ENCODE measurements at regions not wholly inside any gene's neighbourhood (a gene's known extent, or its start where the extent isn't known, plus 50 kb on each side); places are given as distances from the start of the nearest gene placed in this dataset.

- H3K4me2 ChIP-seq (ENCODE audit: control insufficient read depth, extremely low read depth, insufficient read depth, low read depth, low read length): no peak overlapping the region
- H3K9me3 ChIP-seq (ENCODE audit: control insufficient read depth, low read depth, low read length): no peaks in the 10 kb centered on the region
- H3K36me3 ChIP-seq (ENCODE audit: control insufficient read depth in 2 of 2, extremely low read depth in 1 of 2, insufficient read depth in 2 of 2, low read length in 2 of 2): no peaks in the 10 kb centered on the region
- H3K9ac ChIP-seq (ENCODE audit: control insufficient read depth, extremely low read depth, insufficient read depth, low read length): no peak overlapping the region
- no peaks in the 10 kb centered on the region for H3K4me1 ChIP-seq (ENCODE audit: control insufficient read depth, extremely low read depth, insufficient read depth, low read length)
- H3K27me3 ChIP-seq (ENCODE audit: control insufficient read depth, extremely low read depth, insufficient read depth, low read length): no peaks in the 10 kb centered on the region
- H3K9me1 ChIP-seq (ENCODE audit: control insufficient read depth, extremely low read depth, insufficient read depth, low read length): no peaks in the 10 kb centered on the region
- dilution Hi-C loops (cut with MboI; ENCODE audit: extremely low pct_ligation_motif_present, low sequenced_read_pairs): no loop called here
- H3K79me2 ChIP-seq (ENCODE audit: control insufficient read depth, insufficient read depth, low read length): no peaks in the 10 kb centered on the region
- no peak overlapping the region for H3K27ac ChIP-seq (ENCODE audit: control insufficient read depth, insufficient read depth, low read length)
- no peaks in the 10 kb centered on the region for H4K20me1 ChIP-seq (ENCODE audit: control insufficient read depth, extremely low read depth, insufficient read depth, low read length)
- FAIRE-seq: no peak
- no peak for DNase-seq (ENCODE audit: low read depth, low spot score)
- TF ChIP-seq EZH2 (IDR thresholded peaks at IDR 0.05; ENCODE audit: low read length) (no peak), CTCF (optimal IDR thresholded peaks at IDR 0.05 in 1 of 3, IDR thresholded peaks at IDR 0.05 in 1 of 3, conservative IDR thresholded peaks at IDR 0.05 in 1 of 3; ENCODE audit: extremely low read depth in 1 of 3, insufficient read depth in 2 of 3, low read length in 3 of 3) (no peak)
- no peak overlapping the region for H3K4me3 ChIP-seq (ENCODE audit: control insufficient read depth in 2 of 3, extremely low read depth in 1 of 3, insufficient read depth in 2 of 3, low read depth in 1 of 3, low read length in 3 of 3)
- H2AFZ ChIP-seq (ENCODE audit: control insufficient read depth, low read length): no peak overlapping the region
These were observed 900.9 kb downstream of the QKI start for GRCh38 chr6:164315376-164315775.

GRCh38 chr6:164308339-164308738, 893.8 kb downstream of the QKI start:
- Histone ChIP-seq H3K4me1 (ENCODE audit: control insufficient read depth, extremely low read depth, insufficient read depth, low read length) (no peaks in the 10 kb centered on the region), H3K4me3 (ENCODE audit: control insufficient read depth in 2 of 3, extremely low read depth in 1 of 3, insufficient read depth in 2 of 3, low read depth in 1 of 3, low read length in 3 of 3) (no peak overlapping the region), H3K79me2 (ENCODE audit: control insufficient read depth, insufficient read depth, low read length) (no peaks in the 10 kb centered on the region), H3K9me3 (ENCODE audit: control insufficient read depth, low read depth, low read length) (no peaks in the 10 kb centered on the region), H3K9me1 (ENCODE audit: control insufficient read depth, extremely low read depth, insufficient read depth, low read length) (no peaks in the 10 kb centered on the region), H3K9ac (ENCODE audit: control insufficient read depth, extremely low read depth, insufficient read depth, low read length) (no peak overlapping the region), H3K27me3 (ENCODE audit: control insufficient read depth, extremely low read depth, insufficient read depth, low read length) (no peaks in the 10 kb centered on the region), H3K36me3 (ENCODE audit: control insufficient read depth in 2 of 2, extremely low read depth in 1 of 2, insufficient read depth in 2 of 2, low read length in 2 of 2) (no peaks in the 10 kb centered on the region), H4K20me1 (ENCODE audit: control insufficient read depth, extremely low read depth, insufficient read depth, low read length) (no peaks in the 10 kb centered on the region), H2AFZ (ENCODE audit: control insufficient read depth, low read length) (no peak overlapping the region), H3K4me2 (ENCODE audit: control insufficient read depth, extremely low read depth, insufficient read depth, low read depth, low read length) (no peak overlapping the region), H3K27ac (ENCODE audit: control insufficient read depth, insufficient read depth, low read length) (no peak overlapping the region)
- TF ChIP-seq EZH2 (IDR thresholded peaks at IDR 0.05; ENCODE audit: low read length) (no peak), CTCF (optimal IDR thresholded peaks at IDR 0.05 in 1 of 3, IDR thresholded peaks at IDR 0.05 in 1 of 3, conservative IDR thresholded peaks at IDR 0.05 in 1 of 3; ENCODE audit: extremely low read depth in 1 of 3, insufficient read depth in 2 of 3, low read length in 3 of 3) (no peak)
- FAIRE-seq: no peak
- dilution Hi-C loops (cut with MboI; ENCODE audit: extremely low pct_ligation_motif_present, low sequenced_read_pairs): no loop called here
- DNase-seq (ENCODE audit: low read depth, low spot score): no peak

Data from keratinocyte (primary cell).